Activated CD4-positive, alpha-beta T cell treated with anti-CD3 and anti-CD28 coated beads for 36 hours (primary cell): ENCODE measurements at regions not wholly inside any gene's neighbourhood (a gene's known extent, or its start where the extent isn't known, plus 50 kb on each side); places are given as distances from the start of the nearest gene placed in this dataset.
"Not testable (repeated sequence)": the region's sequence is repeated elsewhere in the genome, so short reads cannot be mapped to it uniquely, and the experiment has no call there.

Source experiments
- ATAC-seq: fragments of 200-7000 bp; cut with Tn5 transposase; one replicate; pipeline ENCODE4 v1.10.0; 2021; ENCODE audit warnings: mild to moderate bottlenecking, moderate library complexity
- CTCF ChIA-PET: fragments of 350-600 bp; sonication (Branson Sonifier 250); formaldehyde crosslinking; loops from one replicate; lab custom pipeline; 2021; ENCODE audit warnings: antibody characterized with exemption; lab: Charles Lee
- POLR2A ChIA-PET: fragments of 350-600 bp; sonication (Branson Sonifier 250); formaldehyde crosslinking; loops from one replicate; lab custom pipeline; 2021; ENCODE audit warnings: antibody characterized with exemption, inconsistent platforms; lab: Charles Lee
- DNase-seq: peaks from one replicate; pipeline ENCODE4 v3.0.0-alpha.2; 2020
- H3K27ac Mint-ChIP-seq: one replicate; pipeline ENCODE4 v1.8.0; 2021; ENCODE audit warnings: mixed read lengths
- H3K27me3 Mint-ChIP-seq: one replicate; pipeline ENCODE4 v1.8.0; 2021; ENCODE audit warnings: mixed read lengths
- H3K36me3 Mint-ChIP-seq: one replicate; pipeline ENCODE4 v1.8.0; 2021; ENCODE audit warnings: low read depth, mixed read lengths
- H3K4me1 Mint-ChIP-seq: one replicate; pipeline ENCODE4 v1.8.0; 2021; ENCODE audit warnings: mixed read lengths
- H3K4me3 Mint-ChIP-seq: one replicate; pipeline ENCODE4 v1.8.0; 2021; ENCODE audit warnings: mild to moderate bottlenecking, moderate library complexity, mixed read lengths
- H3K9me3 Mint-ChIP-seq: one replicate; pipeline ENCODE4 v1.8.0; 2021; ENCODE audit warnings: low read depth, mixed read lengths
- intact Hi-C, 2 experiments: fragments of 100-400 bp; cut with DNase I in 1 of 2; cut with micrococcal nuclease in 1 of 2; formaldehyde crosslinking; loops; one replicate each; pipeline versions ENCODE4 v1.14.2 to v1.15.1; 2022 to 2024; cut with DNase I, micrococcal nuclease

DNA sequence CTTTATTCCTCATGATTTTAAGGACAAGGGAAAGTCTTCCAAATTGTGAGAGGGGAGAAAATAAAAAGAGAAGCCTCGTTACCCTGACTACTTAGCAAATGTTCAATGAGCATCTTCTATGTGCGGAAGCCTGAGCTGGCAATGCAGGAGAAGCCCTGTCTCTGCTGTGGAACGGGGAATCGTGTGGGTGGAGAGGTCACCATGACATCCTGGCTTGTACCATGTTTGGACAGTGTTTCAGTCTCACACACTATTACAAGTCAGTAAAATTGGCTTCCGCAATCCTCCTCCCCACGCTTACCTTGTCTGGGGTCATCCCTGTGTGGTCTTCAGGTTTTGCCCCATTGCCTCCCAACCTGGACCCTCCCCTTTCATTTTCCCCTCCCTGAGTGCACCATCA, 65.0 kb upstream of the PPM1B start:
- peaks cover 20% of the 10 kb centered on the region for H3K4me1 Mint-ChIP-seq
- H3K27ac Mint-ChIP-seq = no peak overlapping the region
- H3K4me3 Mint-ChIP-seq = no peak overlapping the region
- peaks cover 2% of the 10 kb centered on the region for H3K27me3 Mint-ChIP-seq
- POLR2A ChIA-PET = interaction anchor here (0.6 kb wide), 1 partner anchor 15 kb away, joined by 3 read pairs; no protein-coding TSS in a partner anchor
- CTCF ChIA-PET = no interaction called here
- intact Hi-C loops = no loop called here
- no peaks in the 10 kb centered on the region for H3K36me3 Mint-ChIP-seq
- DNase-seq = no peak
- no peaks in the 10 kb centered on the region for H3K9me3 Mint-ChIP-seq
- ATAC-seq = no peak

DNA sequence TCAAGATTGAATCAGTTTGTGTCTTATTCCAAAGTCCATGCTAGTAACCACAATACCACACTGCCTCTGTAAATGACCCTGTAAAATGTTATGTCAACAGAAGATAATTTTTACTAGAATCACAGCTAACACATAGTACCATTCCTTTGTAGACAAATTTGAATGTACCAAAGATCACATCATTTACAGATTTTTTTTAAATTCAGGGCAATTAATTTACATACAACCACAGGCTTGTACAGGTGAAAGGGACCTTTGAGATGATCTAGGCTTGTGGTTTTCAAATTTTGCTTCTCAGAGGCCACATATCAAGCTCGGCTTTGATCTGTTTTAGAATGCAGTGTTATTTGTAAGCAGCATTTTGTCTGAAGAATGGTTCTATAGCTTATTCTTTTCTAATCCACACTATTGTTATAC, 63.8 kb upstream of the PPM1B start:
- H3K36me3 Mint-ChIP-seq = no peaks in the 10 kb centered on the region
- CTCF ChIA-PET = interaction anchor here (0.6 to 0.9 kb wide), 2 partner anchors 11 to 1045 kb away, joined by 3 read pairs; no protein-coding TSS in a partner anchor

DNA sequence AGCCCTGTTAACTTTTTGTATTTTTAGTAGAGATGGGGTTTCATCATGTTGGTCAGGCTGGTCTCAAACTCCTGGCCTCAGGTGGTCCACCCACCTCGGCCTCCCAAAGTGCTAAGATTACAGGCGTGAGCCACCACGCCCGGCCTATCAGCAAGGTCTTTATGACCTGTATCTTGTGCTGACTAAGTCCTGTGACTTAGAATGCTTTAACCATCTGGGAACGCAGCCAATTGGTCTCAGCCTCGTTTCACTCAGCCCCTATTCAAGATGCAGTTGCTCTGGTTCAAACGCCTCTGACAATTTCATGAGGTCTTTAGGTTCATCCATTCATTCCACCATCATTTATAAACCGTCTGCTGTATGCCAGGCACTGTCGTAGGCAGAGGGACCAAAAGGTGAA, 62.2 kb upstream of the PPM1B start:
- CTCF ChIA-PET = interaction anchor here (1.0 kb wide), 1 partner anchor 15 kb away, joined by 4 read pairs; no protein-coding TSS in a partner anchor
- H3K27ac Mint-ChIP-seq, DNase-seq, H3K27me3 Mint-ChIP-seq, intact Hi-C loops, ATAC-seq, POLR2A ChIA-PET, H3K4me3 Mint-ChIP-seq, H3K36me3 Mint-ChIP-seq, H3K9me3 Mint-ChIP-seq: not testable (repeated sequence)
- H3K4me1 Mint-ChIP-seq = peaks cover 21% of the 10 kb centered on the region

More for the DNA sequence above, 63.8 kb upstream of the PPM1B start:
- POLR2A ChIA-PET = no interaction called here
- intact Hi-C loops = no loop called here
- Mint-ChIP-seq H3K4me1 (peaks cover 24% of the 10 kb centered on the region), H3K27ac (no peak overlapping the region), H3K27me3 (peaks cover 3% of the 10 kb centered on the region), H3K9me3 (no peaks in the 10 kb centered on the region), H3K4me3 (no peak overlapping the region)
- no peak for ATAC-seq
- no peak for DNase-seq

DNA sequence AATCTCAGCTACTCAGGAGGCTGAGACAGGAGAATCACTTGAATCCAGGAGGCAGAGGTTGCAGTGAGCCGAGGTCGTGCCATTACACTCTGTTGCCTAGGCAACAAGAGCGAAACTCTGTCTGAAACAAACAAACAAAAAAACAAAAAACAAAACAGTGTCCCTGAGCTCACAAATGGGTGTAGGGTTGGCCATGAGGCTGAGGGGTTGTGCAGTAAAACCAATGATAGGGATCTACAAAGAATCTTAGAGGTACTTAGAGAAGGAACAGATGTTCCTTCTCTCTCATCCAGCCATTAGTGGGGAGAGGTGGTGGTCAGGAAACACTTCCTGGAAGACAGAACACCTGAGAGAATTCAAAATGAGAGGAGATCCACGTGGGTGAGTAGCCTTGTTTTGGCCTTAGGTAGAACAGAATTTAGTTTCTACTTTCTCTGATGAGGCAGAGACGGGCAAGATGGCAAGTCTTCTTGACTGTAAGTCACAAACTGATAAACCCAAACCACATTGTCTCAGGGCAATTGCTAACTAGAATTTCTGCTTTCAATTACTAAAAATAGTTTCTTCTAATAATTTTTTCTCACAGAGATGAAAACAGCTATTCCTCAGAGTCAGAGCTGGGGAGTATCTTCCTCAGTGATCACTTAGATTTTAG, 61.5 kb upstream of the PPM1B start:
- ATAC-seq (no peak), DNase-seq (no peak)
- H3K9me3 Mint-ChIP-seq = no peaks in the 10 kb centered on the region
- intact Hi-C loops = no loop called here
- POLR2A ChIA-PET = interaction anchor here (1.1 kb wide), 1 partner anchor 61 kb away, joined by 3 read pairs; the partner anchor contains the start of gene PPM1B
- H3K4me1 Mint-ChIP-seq = peaks cover 21% of the 10 kb centered on the region
- H3K27ac Mint-ChIP-seq = no peak overlapping the region
- H3K4me3 Mint-ChIP-seq = no peak overlapping the region
- peaks cover 3% of the 10 kb centered on the region for H3K27me3 Mint-ChIP-seq
- H3K36me3 Mint-ChIP-seq = no peaks in the 10 kb centered on the region
- CTCF ChIA-PET = interaction anchor here (1.0 kb wide), 1 partner anchor 16 kb away, joined by 4 read pairs; no protein-coding TSS in a partner anchor

DNA sequence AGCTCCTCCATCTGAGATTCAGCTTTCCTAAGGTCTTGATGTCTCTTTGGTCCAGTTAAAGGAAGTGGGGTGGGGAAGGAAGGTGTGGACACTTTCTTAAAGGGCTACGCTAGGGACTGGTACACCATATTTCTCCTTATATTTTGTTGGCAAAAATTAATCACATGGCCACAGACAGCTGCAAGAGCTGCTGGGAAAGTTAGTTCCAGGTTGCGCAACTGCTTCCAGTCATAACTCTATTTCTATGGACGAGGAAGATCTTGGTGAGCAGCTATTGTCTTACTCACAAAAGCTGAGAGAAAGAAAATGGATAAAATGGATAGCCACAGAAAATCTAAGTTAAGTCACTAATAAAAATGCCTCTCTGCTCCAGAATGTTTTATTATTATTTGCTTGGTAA, 60.7 kb upstream of the PPM1B start:
- CTCF ChIA-PET = no interaction called here
- H3K9me3 Mint-ChIP-seq = no peaks in the 10 kb centered on the region
- POLR2A ChIA-PET = interaction anchor here (1.1 kb wide), 1 partner anchor 60 kb away, joined by 3 read pairs; the partner anchor contains the start of gene PPM1B
- ATAC-seq (no peak), DNase-seq (no peak)
- no peak overlapping the region for H3K27ac Mint-ChIP-seq
- intact Hi-C loops = no loop called here
- no peaks in the 10 kb centered on the region for H3K36me3 Mint-ChIP-seq
- H3K27me3 Mint-ChIP-seq = peaks cover 3% of the 10 kb centered on the region
- peaks cover 21% of the 10 kb centered on the region for H3K4me1 Mint-ChIP-seq
- no peak overlapping the region for H3K4me3 Mint-ChIP-seq

DNA sequence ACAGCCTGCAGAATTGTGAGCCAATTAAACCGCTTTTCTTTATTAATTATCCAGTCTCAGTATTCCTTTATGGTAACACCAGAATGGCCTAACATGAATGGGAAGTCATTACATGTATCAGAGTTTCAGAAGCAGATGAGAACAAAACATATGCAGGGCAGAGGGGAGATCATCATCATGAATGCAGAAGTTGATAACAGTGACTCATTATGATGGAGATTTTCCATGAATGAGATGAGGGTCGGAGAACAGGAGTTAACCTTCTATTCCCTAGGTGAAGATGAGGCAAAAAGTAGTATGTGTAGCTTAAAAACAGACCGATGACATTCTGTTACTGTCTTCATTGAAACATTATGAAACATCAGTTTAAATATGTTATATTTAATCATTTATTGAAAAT, 59.5 kb upstream of the PPM1B start:
- Mint-ChIP-seq H3K27ac (no peak overlapping the region), H3K36me3 (no peaks in the 10 kb centered on the region), H3K4me3 (no peak overlapping the region), H3K27me3 (peaks cover 6% of the 10 kb centered on the region), H3K9me3 (no peaks in the 10 kb centered on the region), H3K4me1 (peaks cover 17% of the 10 kb centered on the region)
- POLR2A ChIA-PET = no interaction called here
- intact Hi-C loops = no loop called here
- no peak for DNase-seq
- CTCF ChIA-PET = no interaction called here
- no peak for ATAC-seq

DNA sequence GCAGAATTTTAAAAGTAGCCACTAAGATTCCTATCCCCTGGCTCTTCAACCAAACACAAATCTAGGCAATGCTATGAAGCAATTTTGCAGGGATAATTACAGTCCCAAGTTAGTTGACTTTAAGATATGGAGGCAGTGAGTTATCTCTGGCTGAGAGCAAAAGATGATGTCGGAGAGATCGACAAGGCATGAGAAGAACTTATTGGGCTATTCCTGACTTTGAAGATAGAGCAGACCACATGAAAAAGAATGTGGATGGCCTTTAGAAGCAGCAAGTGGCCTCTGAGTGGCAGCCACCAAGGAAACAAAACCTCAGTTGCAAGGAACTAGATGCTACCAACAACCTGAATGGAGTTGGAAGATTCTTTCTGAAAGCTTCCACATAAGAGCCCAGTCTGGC, 58.2 kb upstream of the PPM1B start:
- POLR2A ChIA-PET = no interaction called here
- intact Hi-C loops = no loop called here
- no peak for DNase-seq
- Mint-ChIP-seq H3K4me3 (no peak overlapping the region), H3K27ac (no peak overlapping the region), H3K4me1 (peaks cover 13% of the 10 kb centered on the region), H3K27me3 (peaks cover 6% of the 10 kb centered on the region), H3K9me3 (no peaks in the 10 kb centered on the region), H3K36me3 (no peaks in the 10 kb centered on the region)
- no peak for ATAC-seq
- CTCF ChIA-PET = interaction anchor here (1.0 kb wide), 1 partner anchor 280 kb away, joined by 4 read pairs; no protein-coding TSS in a partner anchor

DNA sequence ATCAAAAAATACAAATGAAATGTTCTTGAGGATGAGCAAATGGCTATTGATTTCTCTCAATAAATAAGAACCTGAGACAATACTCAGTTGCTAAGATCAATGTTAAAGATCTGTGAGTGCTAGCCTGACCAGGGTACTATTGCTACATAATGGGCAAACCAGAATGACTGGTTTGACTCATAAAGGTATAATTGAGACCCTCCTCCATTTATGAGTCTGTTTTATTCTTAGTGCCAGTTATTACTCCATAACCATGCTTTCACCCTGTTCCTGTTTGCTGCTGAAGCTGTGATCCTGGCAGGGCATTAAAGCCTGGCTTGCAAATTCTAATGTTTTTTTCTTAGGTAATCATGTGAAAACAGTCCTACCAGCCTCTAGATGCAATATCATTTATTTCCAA, 56.6 kb upstream of the PPM1B start:
- Mint-ChIP-seq H3K27me3 (peaks cover 6% of the 10 kb centered on the region), H3K9me3 (no peaks in the 10 kb centered on the region), H3K27ac (no peak overlapping the region), H3K36me3 (no peaks in the 10 kb centered on the region), H3K4me3 (no peak overlapping the region), H3K4me1 (peaks cover 18% of the 10 kb centered on the region)
- DNase-seq (no peak), ATAC-seq (no peak)
- intact Hi-C loops = no loop called here
- POLR2A ChIA-PET = no interaction called here
- CTCF ChIA-PET = interaction anchor here (1.0 kb wide), 1 partner anchor 9 kb away, joined by 3 read pairs; no protein-coding TSS in a partner anchor

DNA sequence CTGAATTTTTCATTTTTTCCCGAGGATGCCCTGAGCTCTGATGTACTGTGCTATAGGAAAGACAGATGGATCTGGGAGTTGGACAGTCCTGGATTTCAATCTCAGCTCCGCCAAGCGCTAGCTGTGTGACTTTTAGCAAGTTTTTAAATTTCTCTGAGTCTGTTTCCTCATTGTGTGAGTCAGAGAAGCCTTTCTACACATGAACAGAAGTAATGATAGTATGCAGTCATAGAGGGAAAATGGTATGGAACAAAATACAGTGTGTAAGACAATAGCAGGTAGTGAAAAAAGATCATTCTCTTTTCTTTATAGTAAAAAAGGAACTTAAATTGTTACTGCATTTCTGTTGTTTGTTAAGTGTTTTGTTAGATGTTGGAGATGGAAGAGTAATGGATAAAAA, 52.4 kb upstream of the PPM1B start:
- Mint-ChIP-seq H3K4me1 (peaks cover 25% of the 10 kb centered on the region), H3K4me3 (no peak overlapping the region), H3K27ac (no peak overlapping the region), H3K36me3 (no peaks in the 10 kb centered on the region), H3K9me3 (no peaks in the 10 kb centered on the region), H3K27me3 (peaks cover 6% of the 10 kb centered on the region)
- ChIA-PET POLR2A (no interaction called here), CTCF (interaction anchor here (0.6 to 1.3 kb wide), 3 partner anchors 14 to 127 kb away, joined by 3 read pairs; no protein-coding TSS in a partner anchor)
- ATAC-seq (peak; percentile 27), DNase-seq (no peak)
- intact Hi-C loops = no loop called here

DNA sequence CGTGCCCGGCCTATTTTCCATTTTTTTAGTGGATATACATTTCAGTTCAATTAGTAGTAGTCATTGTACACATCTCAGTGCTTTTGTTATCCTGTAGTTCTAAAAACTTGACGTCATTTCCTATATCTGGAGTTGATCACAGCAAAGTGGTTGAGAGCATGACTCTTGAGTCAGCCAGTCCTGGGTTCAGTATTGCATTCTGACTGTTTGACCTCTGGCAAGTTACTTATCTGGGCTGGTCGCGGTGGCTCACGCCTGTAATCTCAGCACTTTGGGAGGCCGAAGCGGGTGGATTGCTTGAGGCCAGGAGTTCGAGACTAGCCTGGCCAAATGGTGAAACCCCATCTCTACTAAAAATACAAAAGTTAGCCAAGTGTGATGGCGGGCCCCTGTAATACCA, 50.4 kb upstream of the PPM1B start:
- Mint-ChIP-seq H3K4me1 (peaks cover 32% of the 10 kb centered on the region), H3K4me3 (no peak overlapping the region), H3K36me3 (no peaks in the 10 kb centered on the region), H3K27me3 (peaks cover 6% of the 10 kb centered on the region), H3K9me3 (no peaks in the 10 kb centered on the region), H3K27ac (no peak overlapping the region)
- ChIA-PET POLR2A (interaction anchor here (0.6 kb wide), 1 partner anchor 15 kb away, joined by 3 read pairs; no protein-coding TSS in a partner anchor), CTCF (no interaction called here)
- ATAC-seq (peak; percentile 66), DNase-seq (peak; percentile 54)
- intact Hi-C loops = no loop called here
